WERI-Rb-1 (cell line): ENCODE measurements at regions not wholly inside any gene's neighbourhood (a gene's known extent, or its start where the extent isn't known, plus 50 kb on each side); places are given as distances from the start of the nearest gene placed in this dataset.

Source experiments
- DNase-seq: peaks from one replicate; pipeline ENCODE4 v3.0.0-alpha.2; 2020
- H3K27ac ChIP-seq: fragments of 250-450 bp; sonication (Bioruptor Pico); 2 replicates; pipeline ENCODE4 v1.5.1; 2020; ENCODE audit warnings: mild to moderate bottlenecking, moderate library complexity
- H3K27me3 ChIP-seq: fragments of 250-450 bp; sonication (Bioruptor Pico); 2 replicates; pipeline ENCODE4 v1.5.1; 2021; ENCODE audit warnings: mild to moderate bottlenecking, low read depth, moderate library complexity; ENCODE audit not compliant: insufficient read depth, severe bottlenecking
- H3K36me3 ChIP-seq: fragments of 250-450 bp; sonication (Bioruptor Pico); 2 replicates; pipeline ENCODE4 v1.5.1; 2020; ENCODE audit warnings: mild to moderate bottlenecking, moderate library complexity
- H3K4me3 ChIP-seq: 2 replicates; pipeline ENCODE4 v1.5.1; 2011; ENCODE audit warnings: low read depth, mild to moderate bottlenecking, control low read depth, low read length
- H3K9me3 ChIP-seq: fragments of 250-450 bp; sonication (Bioruptor Pico); 2 replicates; pipeline ENCODE4 v1.5.1; 2021; ENCODE audit warnings: mild to moderate bottlenecking, moderate library complexity; ENCODE audit not compliant: severe bottlenecking
- CTCF ChIP-seq: IDR thresholded peaks from 2 replicates; pipeline ENCODE4 v1.5.1; 2011; ENCODE audit warnings: low read depth, mild to moderate bottlenecking, control low read depth, inconsistent platforms, low read length

DNA sequence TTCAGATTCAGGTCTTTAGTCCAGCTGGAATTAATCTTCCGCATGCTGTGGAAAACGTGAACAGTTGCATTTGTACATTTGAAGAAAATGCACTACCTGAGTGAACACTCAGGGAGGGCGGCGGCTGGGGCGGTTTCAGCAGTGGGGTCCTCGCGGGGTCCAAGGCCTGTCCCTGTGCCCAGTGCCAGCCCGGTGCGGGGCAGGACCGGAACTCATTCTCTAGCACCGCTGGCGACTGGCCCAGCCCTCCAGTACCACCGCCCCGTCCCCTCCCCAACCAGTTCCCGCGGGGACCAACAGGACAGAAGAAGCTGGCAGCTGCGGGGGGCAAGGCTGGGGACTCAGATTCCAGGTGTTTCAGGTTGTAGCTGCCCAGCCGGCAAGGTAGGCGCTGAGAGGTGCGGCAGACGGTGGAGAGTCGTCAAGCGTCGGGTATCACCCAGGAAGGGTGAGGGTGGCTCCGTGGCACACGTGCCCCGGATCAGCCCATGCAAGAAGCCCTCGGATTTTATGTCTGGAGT is 72.2 kb upstream of the ARNT2 start:
- TF ChIP-seq CTCF: no peak
- H3K9me3 ChIP-seq: peaks cover 3% of the 10 kb centered on the region
- H3K4me3 ChIP-seq: no peak overlapping the region
- no peak overlapping the region for H3K27ac ChIP-seq
- DNase-seq: no peak
- no peaks in the 10 kb centered on the region for H3K36me3 ChIP-seq
- no peaks in the 10 kb centered on the region for H3K27me3 ChIP-seq

GRCh38 chr15:80333261-80333660 is 70.9 kb upstream of the ARNT2 start:
- DNase-seq: no peak
- Histone ChIP-seq H3K27ac (no peak overlapping the region), H3K4me3 (no peak overlapping the region), H3K27me3 (no peaks in the 10 kb centered on the region), H3K36me3 (no peaks in the 10 kb centered on the region), H3K9me3 (no peaks in the 10 kb centered on the region)
- no peak for TF ChIP-seq CTCF

DNA sequence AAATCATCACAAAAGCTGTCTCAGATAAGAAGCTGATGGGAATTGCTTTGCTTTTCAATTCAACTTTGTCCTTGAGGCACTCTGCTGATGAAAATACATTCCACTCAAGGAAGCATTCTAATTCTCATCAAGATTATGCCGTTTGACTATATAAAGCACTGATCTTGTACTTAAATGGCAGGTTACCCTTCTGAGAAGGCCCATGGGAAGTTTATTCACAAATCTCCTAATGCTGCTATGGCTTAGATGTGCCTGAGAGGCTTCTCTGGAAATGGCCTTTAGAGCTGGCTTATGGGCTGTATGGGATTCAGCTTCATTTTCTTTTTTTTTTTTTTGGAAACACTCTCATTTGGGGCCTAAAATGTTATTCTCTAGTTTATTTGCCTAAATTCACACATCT is 69.7 kb upstream of the ARNT2 start:
- no peak for TF ChIP-seq CTCF

GRCh38 chr15:80339601-80340000 is 64.6 kb upstream of the ARNT2 start:
- Histone ChIP-seq H3K36me3 (no peaks in the 10 kb centered on the region), H3K27ac (no peak overlapping the region), H3K9me3 (no peaks in the 10 kb centered on the region), H3K27me3 (no peaks in the 10 kb centered on the region), H3K4me3 (no peak overlapping the region)
- no peak for DNase-seq
- no peak for TF ChIP-seq CTCF

More for the DNA sequence above, 69.7 kb upstream of the ARNT2 start:
- no peaks in the 10 kb centered on the region for H3K9me3 ChIP-seq
- no peak overlapping the region for H3K4me3 ChIP-seq
- no peaks in the 10 kb centered on the region for H3K27me3 ChIP-seq
- no peak overlapping the region for H3K27ac ChIP-seq
- no peak for DNase-seq
- H3K36me3 ChIP-seq: no peaks in the 10 kb centered on the region

DNA sequence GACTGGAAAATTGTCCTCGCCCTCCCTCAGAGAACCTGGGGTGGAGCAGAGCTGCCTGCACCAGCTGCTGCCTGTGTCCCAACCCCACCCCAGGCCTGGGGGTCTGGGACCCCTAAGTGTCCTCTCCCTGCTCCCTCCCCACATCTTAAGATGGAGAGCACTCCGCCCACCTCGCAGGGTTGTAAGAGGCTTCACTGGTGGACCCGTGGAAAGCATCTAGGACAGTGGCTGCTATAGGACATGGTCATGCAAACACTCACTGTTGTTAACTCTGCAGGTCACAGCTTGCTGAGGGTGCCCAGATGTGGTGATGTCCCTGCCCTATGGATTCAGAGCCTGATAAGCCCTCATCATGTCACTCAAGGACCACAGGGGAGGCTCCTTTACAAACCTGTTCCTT is 62.0 kb upstream of the ARNT2 start:
- Histone ChIP-seq H3K36me3 (no peaks in the 10 kb centered on the region), H3K27me3 (no peaks in the 10 kb centered on the region), H3K27ac (no peak overlapping the region), H3K9me3 (no peaks in the 10 kb centered on the region), H3K4me3 (no peak overlapping the region)
- DNase-seq: no peak
- TF ChIP-seq CTCF: no peak

- DNase-seq: no peak
- H3K27me3 ChIP-seq: no peaks in the 10 kb centered on the region
Measured at GRCh38 chr15:80343554-80343992, 60.6 kb upstream of the ARNT2 start.

More at GRCh38 chr15:80343554-80343992, 60.6 kb upstream of the ARNT2 start:
- TF ChIP-seq CTCF: no peak
- H3K36me3 ChIP-seq: no peaks in the 10 kb centered on the region
- no peak overlapping the region for H3K27ac ChIP-seq
- no peak overlapping the region for H3K4me3 ChIP-seq
- no peaks in the 10 kb centered on the region for H3K9me3 ChIP-seq
